Head of caudate nucleus (tissue), 42 donors: ENCODE measurements at regions not wholly inside any gene's neighbourhood (a gene's known extent, or its start where the extent isn't known, plus 50 kb on each side); places are given as distances from the start of the nearest gene placed in this dataset.

Source experiments
- DNase-seq, 42 donors: peaks; one replicate each; pipeline versions ENCODE4 v3.0.0 to v3.0.0-alpha.2; 2020 to 2021; ENCODE audit warnings: mixed read lengths in 7 of 42
- intact Hi-C: fragments of 100-400 bp; cut with DNase I; formaldehyde crosslinking; loops from one replicate; pipeline ENCODE4 v1.15.0; 2022

DNA sequence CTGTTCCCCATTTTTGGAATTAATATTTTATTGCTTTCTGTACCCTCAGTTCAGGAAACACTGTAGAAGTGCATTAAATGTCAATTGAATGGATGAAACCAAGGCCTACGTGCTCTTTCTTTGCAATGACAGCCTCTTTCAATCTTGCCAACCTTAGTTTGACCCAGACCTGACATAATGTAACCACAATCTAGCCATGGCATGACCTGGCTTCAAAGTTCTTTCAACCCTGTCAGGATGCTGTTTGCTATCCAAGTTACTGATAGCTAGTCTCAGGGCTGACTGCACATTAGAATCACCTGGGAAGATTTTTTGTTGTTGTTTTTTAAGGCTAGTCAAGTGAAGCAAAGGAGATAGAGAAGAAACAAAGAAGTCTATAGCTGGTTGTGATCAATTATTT, 190.9 kb upstream of the PKDCC start:
- intact Hi-C loops: no loop called here
- DNase-seq: no peak

DNA sequence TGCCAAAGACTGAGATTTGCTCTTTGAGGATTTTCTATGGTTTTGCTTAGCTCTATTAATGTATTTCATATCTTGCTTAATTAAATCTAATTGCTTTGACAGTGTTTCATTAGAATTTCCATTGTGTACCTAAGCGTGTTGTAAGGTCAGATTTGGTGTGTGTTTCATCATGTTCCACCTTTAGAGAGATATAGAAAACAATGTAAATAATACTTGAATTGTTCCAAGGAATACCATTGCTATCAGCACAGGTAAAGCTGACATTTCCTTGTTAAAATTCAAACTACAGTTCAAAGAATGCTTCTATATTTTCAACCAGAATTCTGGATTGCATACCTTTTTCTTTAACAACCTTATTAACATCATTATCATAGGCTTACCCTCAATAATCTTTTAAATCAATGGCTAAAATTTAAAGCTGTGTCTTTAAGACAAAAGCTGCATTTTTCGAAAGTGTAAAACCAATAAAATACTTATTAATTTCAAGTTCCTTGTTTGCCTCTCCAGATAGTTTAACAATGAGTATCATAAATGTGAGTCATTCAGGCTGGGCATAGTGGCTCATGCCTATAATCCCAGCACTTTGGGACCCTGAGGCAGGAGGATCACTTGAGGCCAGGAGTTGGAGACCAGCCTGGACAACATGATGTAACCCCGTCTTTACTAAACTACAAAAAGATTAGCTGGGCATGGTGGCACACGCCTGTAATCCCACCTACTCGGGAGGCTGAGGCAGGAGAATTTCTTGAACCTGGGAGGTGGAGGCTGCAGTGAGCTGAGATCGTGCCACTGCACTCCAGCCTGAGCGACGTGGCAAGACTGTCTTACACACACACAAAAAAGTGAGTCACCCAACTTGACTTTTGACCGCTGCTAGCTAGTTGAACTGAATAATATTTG, 188.0 kb upstream of the PKDCC start:
- DNase-seq: no peak
- intact Hi-C loops: no loop called here

- DNase-seq: no peak
- intact Hi-C loops: no loop called here
Measured at GRCh38 chr2:41863062-41863461, 184.8 kb upstream of the PKDCC start.

DNA sequence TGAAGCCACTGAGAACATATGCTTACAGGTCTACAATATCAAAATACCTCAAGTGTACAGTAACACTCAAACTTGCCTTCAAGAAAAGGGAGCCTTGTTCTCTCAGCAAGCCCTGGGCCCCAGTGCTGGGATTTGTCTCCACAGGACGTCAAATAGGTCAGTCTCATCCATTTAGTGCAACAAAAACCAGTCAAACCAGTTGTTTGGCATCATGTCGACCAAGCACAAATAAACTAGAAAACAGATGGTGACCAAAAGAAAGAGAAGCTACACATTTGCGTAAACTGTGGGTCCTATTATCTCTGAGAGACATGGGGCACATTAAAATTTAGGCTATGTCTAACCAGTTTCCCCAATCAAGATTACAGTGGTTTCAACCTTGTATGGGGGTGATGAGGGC, 182.6 kb upstream of the PKDCC start:
- intact Hi-C loops: no loop called here
- DNase-seq: no peak

DNA sequence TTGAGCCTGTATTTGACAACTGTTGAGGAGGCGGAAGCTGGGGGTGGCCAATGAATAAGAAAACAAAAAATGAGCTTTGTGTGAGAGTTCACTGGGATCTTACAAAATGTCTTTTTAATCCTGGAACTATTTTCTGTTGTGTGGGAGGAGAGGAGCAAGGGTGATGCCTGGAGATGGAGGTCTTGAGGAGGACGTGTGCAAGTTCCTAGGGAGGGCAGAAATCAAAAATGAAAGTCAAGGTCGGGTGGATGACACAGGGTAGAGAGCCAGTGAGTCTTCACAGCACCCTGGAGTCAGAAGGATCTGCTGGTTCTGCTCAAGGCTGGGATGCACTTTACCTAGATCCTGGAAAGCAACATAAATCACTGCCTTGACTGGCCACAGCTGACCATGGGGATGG, 180.3 kb upstream of the PKDCC start:
- DNase-seq: no peak
- intact Hi-C loops: no loop called here

DNA sequence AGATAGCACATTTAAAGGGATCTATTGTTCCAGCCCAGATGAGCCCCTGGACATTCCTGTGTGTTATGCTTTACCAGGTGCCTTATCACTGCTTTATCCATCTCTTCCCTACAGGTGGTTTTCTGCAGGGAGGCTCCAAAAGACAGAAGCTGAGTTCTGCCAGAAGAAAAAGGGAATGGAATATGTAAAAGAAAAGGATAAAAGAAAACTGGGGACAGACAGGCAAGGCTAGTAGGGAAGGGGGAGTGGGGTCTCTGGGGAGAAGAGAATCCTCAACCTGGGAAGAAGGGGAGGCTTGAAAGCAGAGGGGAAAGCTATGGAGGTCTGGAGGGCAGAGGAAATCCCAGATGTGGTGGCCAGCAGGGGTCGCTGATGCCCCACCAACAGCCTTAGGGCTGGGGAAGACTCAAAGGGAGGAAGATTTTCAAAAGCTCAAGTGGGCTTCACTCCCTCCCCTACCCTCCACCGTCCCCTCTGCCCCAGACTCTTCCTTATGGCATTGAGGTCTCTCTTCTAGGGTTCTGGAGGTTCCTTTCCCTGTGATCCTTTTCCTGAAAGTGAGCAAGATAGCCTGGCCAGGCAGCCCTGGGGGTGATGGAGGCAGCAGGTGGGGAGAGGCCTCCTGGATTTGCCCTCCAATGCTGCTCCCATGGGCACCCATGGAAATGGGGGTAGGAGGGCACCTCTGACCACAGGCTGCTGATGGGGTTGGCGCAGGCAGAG, 178.1 kb upstream of the PKDCC start:
- peak in 41 of 42 donors; percentile 70 to 93 (median 87) for DNase-seq
- intact Hi-C loops: loop anchor here (1.0 kb wide), 1 partner anchor 217 kb away; no protein-coding TSS in a partner anchor

DNA sequence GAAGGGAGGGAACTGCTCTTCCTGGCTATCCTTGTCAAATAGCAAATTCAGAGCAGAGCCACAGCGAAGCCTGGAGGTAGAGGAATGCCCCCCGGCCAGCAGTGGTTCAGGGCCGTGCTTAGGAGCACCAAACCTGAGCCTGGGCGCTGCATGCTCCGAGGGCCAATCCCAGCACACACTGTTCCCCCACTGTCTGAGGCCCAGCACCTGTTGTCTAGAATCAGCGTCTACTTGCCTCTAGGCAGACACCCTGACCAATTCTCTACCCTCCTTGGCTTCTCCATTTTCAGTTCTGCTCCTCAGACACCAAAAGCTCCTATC, 177.6 kb upstream of the PKDCC start:
- DNase-seq: no peak
- intact Hi-C loops: no loop called here

DNA sequence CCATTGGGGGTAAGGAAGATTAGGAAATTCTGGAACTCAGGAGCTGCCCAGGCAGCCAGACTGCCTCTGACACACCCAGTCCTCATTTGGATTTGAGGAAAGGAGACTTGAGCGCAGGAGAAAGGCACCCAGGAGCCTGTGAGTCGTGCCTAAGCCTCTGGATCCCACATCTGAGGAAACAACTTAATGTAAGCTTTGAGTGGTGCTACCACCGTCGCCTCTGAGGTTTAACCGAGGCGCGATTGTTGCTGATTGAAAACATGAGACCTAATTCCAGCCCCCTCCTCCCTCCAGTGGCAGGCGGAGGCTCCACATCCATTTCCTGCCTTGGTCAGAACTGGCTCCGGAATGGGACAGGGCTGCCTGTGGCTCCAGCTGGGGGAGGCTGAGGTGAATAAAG, 176.7 kb upstream of the PKDCC start:
- DNase-seq: no peak
- intact Hi-C loops: no loop called here

DNA sequence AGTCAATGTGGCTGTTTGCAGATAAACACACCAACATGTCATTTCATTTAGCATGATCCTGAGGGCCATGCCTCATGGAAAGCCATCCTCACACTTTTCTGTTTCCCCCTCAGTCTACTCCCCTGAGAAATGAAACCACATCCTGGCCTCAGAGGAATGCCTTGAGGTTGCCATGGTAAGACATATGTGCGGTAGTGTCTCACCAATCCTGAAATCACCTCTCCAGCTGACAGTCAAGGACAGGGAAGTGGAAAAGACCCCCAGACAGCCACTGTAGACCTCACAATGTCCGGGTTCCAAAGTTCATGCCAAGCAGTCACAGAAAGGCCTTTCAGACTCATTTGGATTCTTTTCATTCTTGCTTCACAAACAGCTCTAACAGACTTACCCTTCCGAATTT, 175.2 kb upstream of the PKDCC start:
- DNase-seq: no peak
- intact Hi-C loops: no loop called here

- intact Hi-C loops: no loop called here
- DNase-seq: no peak
Measured at GRCh38 chr2:41873102-41874031, 174.5 kb upstream of the PKDCC start.

- intact Hi-C loops: no loop called here
Measured at GRCh38 chr2:41877114-41877678, 170.6 kb upstream of the PKDCC start.

DNA sequence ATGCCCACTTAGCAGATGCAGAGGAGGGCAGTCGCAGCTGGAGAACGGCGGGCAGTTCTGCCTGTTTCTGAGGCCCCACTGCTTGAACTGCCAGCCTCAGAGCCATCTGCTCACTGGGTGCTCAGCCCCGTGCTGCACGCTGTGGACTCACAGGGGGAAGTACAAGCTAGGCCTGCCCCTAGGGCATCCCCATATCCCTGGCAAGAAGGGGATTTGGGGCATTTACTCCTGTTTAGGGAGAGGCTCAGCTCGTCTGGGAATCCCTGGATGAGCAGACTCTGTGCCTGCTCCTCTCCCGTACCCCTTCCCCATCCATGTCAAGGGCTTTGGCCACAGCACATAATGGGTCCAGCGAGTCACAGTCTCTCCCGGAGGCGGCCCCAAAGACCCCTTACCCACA, 169.8 kb upstream of the PKDCC start:
- intact Hi-C loops: no loop called here

More at GRCh38 chr2:41877114-41877678, 170.6 kb upstream of the PKDCC start:
- DNase-seq: no peak

DNA sequence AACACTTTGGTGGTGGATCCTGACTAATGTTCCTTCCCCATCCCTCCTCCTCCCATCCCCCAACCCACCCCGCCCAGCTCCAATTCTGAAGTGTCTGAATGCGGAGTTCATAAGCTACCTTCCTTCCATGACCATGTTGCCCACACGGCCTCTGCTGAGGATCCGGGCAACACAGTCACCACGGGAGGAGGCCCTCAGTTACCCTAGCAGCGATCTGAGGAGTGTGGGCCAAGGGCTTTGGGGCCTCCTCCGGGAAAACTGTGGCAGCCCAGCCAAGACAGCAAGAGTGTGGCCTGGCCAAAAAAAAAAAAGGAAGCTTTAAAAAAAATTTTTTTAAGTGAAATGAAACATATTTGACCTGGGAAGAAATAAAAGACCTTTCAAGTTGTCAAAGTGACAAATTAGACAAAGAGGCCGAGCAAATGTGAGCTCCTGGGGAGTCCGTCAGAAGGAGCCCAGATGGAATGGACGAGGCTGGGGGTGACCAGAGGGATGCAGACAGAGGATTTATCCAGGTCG, 169.0 kb upstream of the PKDCC start:
- peak in 8 of 42 donors; percentile 12 to 51 (median 24) for DNase-seq
- intact Hi-C loops: no loop called here

More for the DNA sequence above, 169.8 kb upstream of the PKDCC start:
- no peak for DNase-seq

- intact Hi-C loops: no loop called here
- DNase-seq: peak in 25 of 42 donors; percentile 9 to 68 (median 36)
Measured at GRCh38 chr2:41879235-41879916, 168.4 kb upstream of the PKDCC start.

DNA sequence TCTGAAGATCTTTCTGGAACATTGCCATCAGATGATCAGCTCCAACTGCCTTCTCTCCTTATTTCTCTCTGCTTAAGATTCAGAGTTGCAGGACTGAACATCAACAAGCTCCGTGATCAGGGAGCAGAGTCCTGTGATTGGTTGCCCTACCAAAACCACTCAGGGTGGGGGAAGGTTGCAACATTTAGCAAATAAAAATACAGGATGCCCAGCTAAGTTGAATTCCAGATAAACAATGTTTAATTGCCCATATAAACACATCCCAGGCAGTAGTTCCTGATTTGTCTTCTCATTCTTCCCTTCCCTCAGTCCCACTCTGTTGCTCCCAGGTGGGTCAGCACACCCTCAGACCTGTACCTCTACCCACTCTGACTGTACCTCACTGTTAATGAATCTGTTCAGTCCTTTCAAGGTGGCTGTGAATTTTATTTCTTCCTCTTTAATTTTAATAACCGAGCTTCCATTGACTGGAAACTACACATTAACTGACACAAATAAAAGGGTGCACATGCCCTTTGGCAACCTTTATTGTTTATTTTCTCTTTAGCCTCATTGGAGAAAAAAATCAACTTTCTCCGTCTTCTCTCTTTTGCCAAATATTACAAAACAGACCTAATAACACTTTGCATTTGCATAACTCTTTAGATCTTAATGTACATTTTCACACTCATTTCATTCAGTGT, 167.1 kb upstream of the PKDCC start:
- DNase-seq: no peak
- intact Hi-C loops: no loop called here

GRCh38 chr2:41881249-41881648, 166.6 kb upstream of the PKDCC start:
- DNase-seq: no peak
- intact Hi-C loops: no loop called here

- DNase-seq: no peak
- intact Hi-C loops: no loop called here
Measured at GRCh38 chr2:41884718-41885117, 163.1 kb upstream of the PKDCC start.

GRCh38 chr2:41886145-41886664, 161.6 kb upstream of the PKDCC start:
- DNase-seq: no peak
- intact Hi-C loops: no loop called here
